Lower leg skin (tissue), 4 donors: ENCODE measurements at regions not wholly inside any gene's neighbourhood (a gene's known extent, or its start where the extent isn't known, plus 50 kb on each side); places are given as distances from the start of the nearest gene placed in this dataset.

Experiments
- DNase-seq, 2 donors: peaks; one replicate each; pipeline ENCODE4 v3.0.0-alpha.2; 2019; ENCODE audit warnings: low spot score in 2 of 2
- H3K4me3 ChIP-seq: fragments of 200-600 bp; sonication (generic); 2 replicates; pipeline ENCODE4 v1.5.1; 2017; ENCODE audit warnings: mild to moderate bottlenecking, low read depth; ENCODE audit not compliant: poor library complexity, severe bottlenecking
- POLR2A ChIP-seq, 2 donors: fragments of 450-650 bp; IDR thresholded peaks; one replicate each; pipeline ENCODE4 v1.6.1; 2016 to 2017; ENCODE audit warnings: antibody characterized with exemption in 2 of 2, mild to moderate bottlenecking in 1 of 2, moderate library complexity in 1 of 2
- WGBS, 2 donors: methylation state at CpG; one replicate each; pipeline ENCODE4 v1.1.5; 2018; 5-methylcytosine and 5-hydroxymethylcytosine counted together
- intact Hi-C: fragments of 100-400 bp; cut with DNase I; formaldehyde crosslinking; loops from one replicate; pipeline ENCODE4 v1.15.0; 2023; ENCODE audit warnings: low total_unique reads
- TF ChIP-seq, protein P1 (sequence below), 3 donors: fragments of 450-650 bp; IDR thresholded peaks; one replicate each; pipeline ENCODE4 v1.5.1; 2016; ENCODE audit warnings: antibody characterized with exemption in 3 of 3, mild to moderate bottlenecking in 3 of 3, moderate library complexity in 2 of 3

DNA sequence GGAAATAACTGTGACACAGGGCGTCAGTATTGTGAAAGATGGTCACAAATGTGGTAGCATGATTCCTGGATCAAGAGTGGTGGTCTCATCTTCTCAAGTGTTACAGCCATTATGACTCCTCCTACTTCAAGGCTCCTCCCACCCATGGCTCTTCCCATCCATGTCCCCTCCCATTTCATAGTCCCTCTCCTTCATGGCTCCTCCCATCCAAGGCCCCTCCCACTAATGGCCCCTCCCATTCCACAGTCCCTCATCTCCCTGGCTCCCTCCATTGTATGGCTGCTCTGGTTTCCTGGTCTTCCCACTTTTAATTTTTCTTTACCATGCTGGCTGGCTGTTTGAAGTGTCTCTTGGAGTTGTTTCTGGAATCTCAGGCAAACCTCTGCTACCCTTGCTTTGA is 1375.2 kb upstream of the TMEM132C start:
- intact Hi-C loops: no loop called here
- WGBS, 2 donors: 97 to 100% methylated on average over 1 of the region's 1 CpG
- DNase-seq: no peak
- H3K4me3 ChIP-seq: no peak overlapping the region
- TF ChIP-seq, protein P1, sequence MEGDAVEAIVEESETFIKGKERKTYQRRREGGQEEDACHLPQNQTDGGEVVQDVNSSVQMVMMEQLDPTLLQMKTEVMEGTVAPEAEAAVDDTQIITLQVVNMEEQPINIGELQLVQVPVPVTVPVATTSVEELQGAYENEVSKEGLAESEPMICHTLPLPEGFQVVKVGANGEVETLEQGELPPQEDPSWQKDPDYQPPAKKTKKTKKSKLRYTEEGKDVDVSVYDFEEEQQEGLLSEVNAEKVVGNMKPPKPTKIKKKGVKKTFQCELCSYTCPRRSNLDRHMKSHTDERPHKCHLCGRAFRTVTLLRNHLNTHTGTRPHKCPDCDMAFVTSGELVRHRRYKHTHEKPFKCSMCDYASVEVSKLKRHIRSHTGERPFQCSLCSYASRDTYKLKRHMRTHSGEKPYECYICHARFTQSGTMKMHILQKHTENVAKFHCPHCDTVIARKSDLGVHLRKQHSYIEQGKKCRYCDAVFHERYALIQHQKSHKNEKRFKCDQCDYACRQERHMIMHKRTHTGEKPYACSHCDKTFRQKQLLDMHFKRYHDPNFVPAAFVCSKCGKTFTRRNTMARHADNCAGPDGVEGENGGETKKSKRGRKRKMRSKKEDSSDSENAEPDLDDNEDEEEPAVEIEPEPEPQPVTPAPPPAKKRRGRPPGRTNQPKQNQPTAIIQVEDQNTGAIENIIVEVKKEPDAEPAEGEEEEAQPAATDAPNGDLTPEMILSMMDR (IDR thresholded peaks at IDR 0.05): no peak
- no peak for TF ChIP-seq POLR2A (IDR thresholded peaks at IDR 0.05)

- H3K4me3 ChIP-seq: no peak overlapping the region
- TF ChIP-seq, protein P1 (IDR thresholded peaks at IDR 0.05): no peak
- TF ChIP-seq POLR2A (IDR thresholded peaks at IDR 0.05): no peak
- intact Hi-C loops: no loop called here
- 38 to 40% methylated on average over 4 of the region's 4 CpGs for WGBS, 2 donors
- no peak for DNase-seq
These were observed 1370.7 kb upstream of the TMEM132C start for GRCh38 chr12:126895951-126896913.

DNA sequence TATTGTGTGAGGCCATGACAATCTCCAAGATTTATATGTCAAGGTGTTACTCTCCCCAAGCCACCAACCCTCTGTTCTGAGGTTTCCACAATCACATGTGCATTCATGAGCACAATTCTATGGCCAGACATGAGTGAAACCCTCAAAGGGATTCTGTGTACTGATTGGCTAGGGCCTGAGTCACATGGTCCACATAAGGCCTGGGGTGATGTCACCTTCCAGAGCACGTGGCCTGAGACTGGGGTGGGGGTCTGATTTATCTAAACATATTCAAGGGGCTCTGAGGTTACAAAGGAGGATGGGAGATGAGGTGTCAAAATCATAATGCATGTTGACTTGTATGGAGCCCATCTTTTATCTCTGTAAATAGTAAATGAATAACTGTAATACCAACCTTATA is 1369.9 kb upstream of the TMEM132C start:
- 33 to 64% methylated on average over 1 of the region's 1 CpG for WGBS, 2 donors
- DNase-seq: no peak
- H3K4me3 ChIP-seq: no peak overlapping the region
- intact Hi-C loops: no loop called here
- no peak for TF ChIP-seq POLR2A (IDR thresholded peaks at IDR 0.05)
- TF ChIP-seq, protein P1 (IDR thresholded peaks at IDR 0.05): no peak

DNA sequence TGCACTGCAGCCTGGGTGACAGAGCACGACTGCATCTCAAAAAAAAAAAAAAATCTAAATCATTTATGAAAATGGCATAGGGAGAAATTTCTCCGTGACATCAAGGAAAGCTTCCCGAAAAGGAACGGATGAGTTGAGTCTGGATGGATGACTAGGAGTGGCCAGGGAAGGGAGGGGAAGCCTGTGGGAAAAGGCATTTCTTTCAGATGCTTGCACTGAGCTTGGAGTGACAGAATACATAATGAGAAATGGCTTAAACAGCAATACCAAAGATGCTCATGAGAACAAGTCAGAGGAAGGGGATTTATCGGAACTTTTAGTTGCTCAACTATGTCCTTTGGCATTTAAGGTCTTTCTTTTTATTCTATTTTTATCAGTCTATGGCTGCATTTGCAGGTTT is 1369.2 kb upstream of the TMEM132C start:
- no peak overlapping the region for H3K4me3 ChIP-seq
- TF ChIP-seq, protein P1 (IDR thresholded peaks at IDR 0.05): no peak
- no peak for TF ChIP-seq POLR2A (IDR thresholded peaks at IDR 0.05)
- no peak for DNase-seq
- intact Hi-C loops: no loop called here
- WGBS, 2 donors: 83 to 85% methylated on average over 5 of the region's 5 CpGs

DNA sequence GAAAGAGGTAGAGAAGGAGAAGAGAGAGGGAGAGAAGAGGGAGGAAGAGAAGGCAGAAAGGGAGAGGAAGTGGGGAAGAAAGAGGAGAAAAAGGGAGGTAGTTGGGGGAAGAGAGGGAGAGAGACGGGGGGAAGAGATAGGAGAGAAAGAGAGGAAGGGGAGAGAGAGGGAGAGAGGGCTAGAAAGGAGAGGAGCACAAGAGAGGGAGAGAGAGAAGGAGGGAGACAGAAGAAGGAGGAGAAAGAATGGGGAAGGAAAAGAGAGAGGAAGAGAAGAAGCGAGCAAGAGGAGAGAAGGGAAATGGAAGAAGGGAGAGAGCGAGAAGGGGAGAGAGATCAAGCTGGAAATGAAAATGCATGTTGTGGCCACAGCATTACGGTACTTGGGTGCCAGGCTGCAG is 1368.4 kb upstream of the TMEM132C start:
- 73 to 79% methylated on average over 4 of the region's 4 CpGs for WGBS, 2 donors
- H3K4me3 ChIP-seq: no peak overlapping the region
- no peak for DNase-seq
- intact Hi-C loops: no loop called here
- TF ChIP-seq, protein P1 (IDR thresholded peaks at IDR 0.05): no peak
- no peak for TF ChIP-seq POLR2A (IDR thresholded peaks at IDR 0.05)
